Thoracic aorta (tissue), 2 donors: ENCODE measurements at regions not wholly inside any gene's neighbourhood (a gene's known extent, or its start where the extent isn't known, plus 50 kb on each side); places are given as distances from the start of the nearest gene placed in this dataset.

Experiments used
- ATAC-seq: fragments of 150-250 bp; one replicate; pipeline ENCODE4 v1.8.0; 2017; ENCODE audit warnings: low read depth; ENCODE audit not compliant: insufficient number of reproducible peaks, low FRiP score
- DNase-seq: peaks from one replicate; pipeline ENCODE4 v3.0.0-alpha.2; 2020; ENCODE audit warnings: low spot score
- H3K27ac ChIP-seq, 2 donors: fragments of 200-600 bp; sonication (generic); 1 replicate in 1 of 2; 2 replicates in 1 of 2; pipeline ENCODE4 v1.5.1; 2016; ENCODE audit warnings: mild to moderate bottlenecking in 2 of 2, moderate library complexity in 2 of 2
- H3K27me3 ChIP-seq: fragments of 200-600 bp; sonication (generic); replicated peaks from 2 replicates; pipeline ENCODE4 v1.6.0; 2016; ENCODE audit warnings: mild to moderate bottlenecking; ENCODE audit not compliant: insufficient read depth
- H3K36me3 ChIP-seq: fragments of 200-600 bp; sonication (generic); one replicate; pipeline ENCODE4 v1.5.1; 2016
- H3K4me1 ChIP-seq, 2 donors: fragments of 200-600 bp; sonication (generic); 1 replicate in 1 of 2; 2 replicates in 1 of 2; pipeline versions ENCODE4 v1.5.1 to v1.6.0; 2016; ENCODE audit warnings: low read depth in 2 of 2, mild to moderate bottlenecking in 1 of 2; ENCODE audit not compliant: control insufficient read depth in 1 of 2
- H3K4me3 ChIP-seq: fragments of 200-600 bp; sonication (generic); 2 replicates; pipeline ENCODE4 v1.5.1; 2016; ENCODE audit warnings: mild to moderate bottlenecking
- H3K9me3 ChIP-seq: fragments of 200-600 bp; sonication (generic); 2 replicates; pipeline ENCODE4 v1.5.1; 2016
- CTCF ChIP-seq: fragments of 200-600 bp; sonication (generic); IDR thresholded peaks from one replicate; pipeline ENCODE4 v1.5.1; 2019; ENCODE audit warnings: antibody characterized with exemption

DNA sequence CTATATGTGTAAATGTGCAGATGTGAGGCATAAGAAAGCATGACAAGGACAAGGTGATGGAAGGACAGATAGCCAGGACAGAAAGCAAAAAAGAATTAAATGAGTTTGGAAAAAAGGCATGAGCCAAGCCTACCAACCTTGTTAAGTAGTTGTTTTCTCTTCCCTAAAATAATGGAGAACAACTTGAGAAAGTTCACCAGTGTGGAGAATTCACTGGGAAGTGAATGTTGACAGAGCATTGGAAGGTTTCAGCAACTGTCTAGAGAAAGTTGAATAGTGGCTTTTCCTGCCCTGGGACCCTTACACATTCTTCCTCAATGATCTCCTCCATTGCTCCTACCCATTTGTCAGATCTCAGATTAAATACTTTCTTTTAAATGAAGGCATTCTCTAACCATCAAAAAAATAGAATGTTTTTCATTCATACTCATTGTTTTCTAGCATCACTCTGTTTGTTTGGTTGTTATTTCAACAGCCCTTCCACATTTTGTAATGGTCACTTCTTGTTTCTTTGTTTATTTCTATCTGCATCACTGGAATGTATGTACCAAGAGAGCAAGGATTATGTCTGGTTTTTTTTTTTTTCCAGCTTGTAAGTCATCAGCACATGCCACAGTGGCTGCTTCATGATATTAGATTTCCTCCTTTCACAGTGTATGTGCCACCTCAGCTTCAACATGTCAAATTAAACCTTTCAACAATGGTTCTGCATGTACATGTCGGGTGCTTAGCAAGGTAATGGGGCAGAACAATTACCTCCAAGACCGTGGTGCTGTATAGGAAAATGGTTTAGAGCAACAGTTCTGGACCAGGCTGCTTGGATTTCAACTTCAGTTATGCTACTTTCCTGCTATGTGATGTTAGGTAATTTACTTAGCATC, 586.0 kb upstream of the VRK2 start:
- ATAC-seq: no peak

DNA sequence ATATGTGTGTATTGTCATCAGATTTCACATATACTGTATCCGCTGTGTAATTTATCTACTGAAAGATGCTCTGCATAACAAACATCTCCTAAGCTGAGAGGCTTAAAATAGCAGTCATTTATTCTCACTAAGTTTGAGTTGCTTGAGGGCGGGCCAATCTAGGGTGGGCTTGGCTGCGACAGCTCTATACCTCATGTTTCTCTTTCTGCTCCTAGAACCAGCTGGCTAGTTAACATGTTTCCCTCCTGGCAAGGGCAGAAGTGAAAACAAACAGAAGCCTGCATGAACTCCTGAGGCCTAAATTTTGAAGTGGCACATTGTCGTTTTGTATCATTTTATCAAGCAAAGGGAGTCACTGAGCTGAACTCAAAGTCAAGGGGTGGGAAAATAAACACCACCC, 585.0 kb upstream of the VRK2 start:
- peaks cover 0 to 11% of the 10 kb centered on the region in 2 donors for H3K4me1 ChIP-seq
- no peak for TF ChIP-seq CTCF
- no peak overlapping the region for H3K27ac ChIP-seq
- DNase-seq (no peak), ATAC-seq (no peak)
- H3K4me3 ChIP-seq: no peak overlapping the region
- H3K36me3 ChIP-seq: no peaks in the 10 kb centered on the region
- no peaks in the 10 kb centered on the region for H3K27me3 ChIP-seq
- H3K9me3 ChIP-seq: no peaks in the 10 kb centered on the region

More for the DNA sequence above, 586.0 kb upstream of the VRK2 start:
- Histone ChIP-seq H3K36me3 (no peaks in the 10 kb centered on the region), H3K27ac (no peak overlapping the region), H3K9me3 (no peaks in the 10 kb centered on the region), H3K4me3 (no peak overlapping the region), H3K4me1 (peaks cover 0 to 11% of the 10 kb centered on the region in 2 donors), H3K27me3 (no peaks in the 10 kb centered on the region)
- no peak for DNase-seq
- no peak for TF ChIP-seq CTCF

DNA sequence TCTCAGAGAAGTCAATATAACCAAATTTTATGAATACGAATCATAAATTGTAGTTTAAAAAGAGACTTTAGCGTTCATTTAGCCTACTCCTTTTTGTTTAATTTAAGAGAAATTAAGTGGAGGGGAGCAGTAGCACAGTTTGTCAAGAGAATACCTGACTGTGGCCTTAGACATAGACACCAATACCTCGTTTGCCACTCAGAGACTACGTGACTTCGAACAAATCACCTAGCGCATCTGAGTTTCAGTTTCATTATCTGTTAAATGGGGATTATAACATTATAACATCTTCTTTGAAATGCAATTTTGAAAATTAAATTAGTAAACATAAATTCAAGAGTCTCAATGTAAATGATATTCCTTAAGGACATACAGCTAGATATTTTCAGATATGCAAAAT, 581.5 kb upstream of the VRK2 start:
- DNase-seq: no peak
- Histone ChIP-seq H3K4me1 (peaks cover 0 to 11% of the 10 kb centered on the region in 2 donors), H3K9me3 (no peaks in the 10 kb centered on the region), H3K27me3 (no peaks in the 10 kb centered on the region), H3K27ac (no peak overlapping the region), H3K36me3 (no peaks in the 10 kb centered on the region), H3K4me3 (no peak overlapping the region)
- no peak for TF ChIP-seq CTCF
- no peak for ATAC-seq

DNA sequence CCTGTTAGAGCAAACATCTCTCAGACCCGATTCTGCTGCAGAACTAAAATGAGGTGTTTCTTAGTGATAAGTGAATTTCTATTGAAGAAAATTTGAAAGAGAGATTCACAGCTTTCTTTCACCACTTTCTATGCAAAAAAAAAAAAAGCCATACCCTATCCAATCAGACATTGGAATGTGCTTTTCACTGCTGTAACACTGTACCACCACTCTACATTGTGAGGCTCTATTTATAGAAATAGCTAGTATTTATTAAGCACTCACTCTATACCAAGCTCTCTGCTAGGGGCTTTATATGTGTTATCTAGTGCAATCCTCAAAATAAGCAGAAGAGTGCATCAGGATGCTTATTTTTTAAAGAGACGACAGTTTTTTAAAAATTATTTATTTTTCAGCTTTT, 580.6 kb upstream of the VRK2 start:
- H3K4me3 ChIP-seq: no peak overlapping the region
- DNase-seq: no peak
- no peak overlapping the region for H3K27ac ChIP-seq
- no peak for TF ChIP-seq CTCF
- peaks cover 0 to 11% of the 10 kb centered on the region in 2 donors for H3K4me1 ChIP-seq
- no peak for ATAC-seq
- no peaks in the 10 kb centered on the region for H3K27me3 ChIP-seq
- no peaks in the 10 kb centered on the region for H3K36me3 ChIP-seq
- H3K9me3 ChIP-seq: no peaks in the 10 kb centered on the region

GRCh38 chr2:57475391-57475790, 571.2 kb upstream of the VRK2 start:
- no peak for TF ChIP-seq CTCF
- H3K27ac ChIP-seq: no peak overlapping the region
- no peak for ATAC-seq
- no peaks in the 10 kb centered on the region for H3K4me1 ChIP-seq
- H3K9me3 ChIP-seq: no peaks in the 10 kb centered on the region
- no peaks in the 10 kb centered on the region for H3K36me3 ChIP-seq
- no peaks in the 10 kb centered on the region for H3K27me3 ChIP-seq
- DNase-seq: no peak
- H3K4me3 ChIP-seq: no peak overlapping the region
